Smooth muscle cell (in vitro differentiated cells): ENCODE measurements at regions not wholly inside any gene's neighbourhood (a gene's known extent, or its start where the extent isn't known, plus 50 kb on each side); places are given as distances from the start of the nearest gene placed in this dataset.

Source experiments
- DNase-seq: peaks from one replicate; lab custom pipeline; 2025; ENCODE audit not compliant: unreplicated experiment; lab: John Stamatoyannopoulos, UW
- H2AFZ ChIP-seq: fragments of 200-600 bp; sonication (generic); 2 replicates; pipeline ENCODE4 v1.6.0; 2016; ENCODE audit warnings: antibody characterized with exemption, low read depth, mild to moderate bottlenecking
- H3F3A ChIP-seq: fragments of 200-600 bp; sonication (generic); 2 replicates; pipeline ENCODE4 v1.6.0; 2017; ENCODE audit warnings: antibody characterized with exemption, low read depth
- H3K27ac ChIP-seq: fragments of 200-600 bp; sonication (generic); 2 replicates; pipeline ENCODE4 v1.5.1; 2016; ENCODE audit warnings: low read depth, mild to moderate bottlenecking
- H3K27me3 ChIP-seq: fragments of 200-600 bp; sonication (generic); 2 replicates; pipeline ENCODE4 v1.6.1; 2016; ENCODE audit warnings: low read depth, mild to moderate bottlenecking
- H3K36me3 ChIP-seq: fragments of 200-600 bp; sonication (generic); 2 replicates; pipeline ENCODE4 v1.5.1; 2016; ENCODE audit warnings: low read depth
- H3K4me1 ChIP-seq: fragments of 200-600 bp; sonication (generic); 2 replicates; pipeline ENCODE4 v1.5.1; 2016; ENCODE audit warnings: low read depth
- H3K4me2 ChIP-seq: fragments of 200-600 bp; sonication (generic); 2 replicates; pipeline ENCODE4 v1.6.0; 2016; ENCODE audit warnings: mild to moderate bottlenecking
- H3K4me3 ChIP-seq: fragments of 200-600 bp; sonication (generic); 2 replicates; pipeline ENCODE4 v1.5.1; 2016; ENCODE audit warnings: mild to moderate bottlenecking
- H3K79me2 ChIP-seq: fragments of 200-600 bp; sonication (generic); 2 replicates; pipeline ENCODE4 v1.6.0; 2016; ENCODE audit warnings: low read depth, mild to moderate bottlenecking
- H3K9ac ChIP-seq: fragments of 200-600 bp; sonication (generic); 2 replicates; pipeline ENCODE4 v1.6.0; 2016; ENCODE audit warnings: low read depth
- H3K9me3 ChIP-seq: fragments of 200-600 bp; sonication (generic); replicated peaks from 2 replicates; pipeline ENCODE4 v1.5.1; 2016; ENCODE audit warnings: low read depth
- H4K20me1 ChIP-seq: fragments of 200-600 bp; sonication (generic); 2 replicates; pipeline ENCODE4 v1.6.0; 2016; ENCODE audit warnings: low read depth
- CTCF ChIP-seq: fragments of 200-600 bp; sonication (generic); IDR thresholded peaks from 2 replicates; pipeline ENCODE4 v1.5.1; 2017; ENCODE audit warnings: borderline replicate concordance, mild to moderate bottlenecking, antibody characterized with exemption; ENCODE audit not compliant: insufficient read depth, poor library complexity, severe bottlenecking
- WGBS: methylation state at CpG from one replicate; pipeline ENCODE4 v1.1.7; 2016; ENCODE audit warnings: low lambda C conversion rate; 5-methylcytosine and 5-hydroxymethylcytosine counted together

GRCh38 chrX:4091046-4091760, 377.8 kb upstream of the PRKX start:
- Histone ChIP-seq H3K4me1 (peaks cover 6% of the 10 kb centered on the region), H3K27ac (peak overlapping the region; percentile 79), H3K79me2 (no peaks in the 10 kb centered on the region), H3K4me3 (no peak overlapping the region), H3K9me3 (no peaks in the 10 kb centered on the region), H3K4me2 (peak overlapping the region; percentile 52), H3K9ac (peak overlapping the region; percentile 44), H3K36me3 (no peaks in the 10 kb centered on the region), H3K27me3 (no peaks in the 10 kb centered on the region), H3F3A (no peaks in the 10 kb centered on the region), H4K20me1 (no peaks in the 10 kb centered on the region), H2AFZ (no peak overlapping the region)
- DNase-seq, result no peak
- 23% methylated on average over 6 of the region's 6 CpGs for WGBS
- no peak for TF ChIP-seq CTCF

DNA sequence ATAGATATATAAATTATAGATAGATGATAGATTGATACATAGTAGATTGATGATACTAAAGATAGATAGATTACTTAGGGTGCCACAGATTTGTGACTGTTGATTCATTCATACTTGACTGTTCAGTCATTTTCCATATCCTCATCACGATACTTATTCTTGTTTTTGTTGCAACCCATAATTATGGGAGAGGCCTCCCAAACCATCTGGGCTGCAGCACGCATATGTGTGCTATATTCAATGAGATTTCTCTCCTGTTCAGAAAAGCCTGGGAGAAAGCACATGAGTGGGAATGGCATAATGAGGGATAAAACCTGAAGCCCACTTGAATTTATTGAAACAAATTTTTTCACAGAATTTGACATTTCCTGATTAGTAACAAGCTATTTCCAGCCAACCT, 346.4 kb upstream of the PRKX start:
- 81% methylated on average over 2 of the region's 2 CpGs for WGBS
- DNase-seq, result no peak
- H3K79me2 ChIP-seq, result no peaks in the 10 kb centered on the region
- no peak overlapping the region for H2AFZ ChIP-seq
- no peak for TF ChIP-seq CTCF
- H3K4me2 ChIP-seq, result no peak overlapping the region
- H4K20me1 ChIP-seq, result no peaks in the 10 kb centered on the region
- no peak overlapping the region for H3K27ac ChIP-seq
- no peaks in the 10 kb centered on the region for H3K4me1 ChIP-seq
- H3K36me3 ChIP-seq, result no peaks in the 10 kb centered on the region
- no peaks in the 10 kb centered on the region for H3F3A ChIP-seq
- H3K4me3 ChIP-seq, result no peak overlapping the region
- no peak overlapping the region for H3K9ac ChIP-seq
- no peaks in the 10 kb centered on the region for H3K9me3 ChIP-seq
- no peaks in the 10 kb centered on the region for H3K27me3 ChIP-seq

- 82% methylated on average over 6 of the region's 6 CpGs for WGBS
- no peaks in the 10 kb centered on the region for H4K20me1 ChIP-seq
- H3K4me3 ChIP-seq, result no peak overlapping the region
- H3K4me2 ChIP-seq, result no peak overlapping the region
- H3K27ac ChIP-seq, result no peak overlapping the region
- H3K4me1 ChIP-seq, result no peaks in the 10 kb centered on the region
- TF ChIP-seq CTCF, result no peak
- H3K27me3 ChIP-seq, result no peaks in the 10 kb centered on the region
- no peaks in the 10 kb centered on the region for H3K9me3 ChIP-seq
- H3K36me3 ChIP-seq, result no peaks in the 10 kb centered on the region
- no peak for DNase-seq
- H3F3A ChIP-seq, result no peaks in the 10 kb centered on the region
- H2AFZ ChIP-seq, result no peak overlapping the region
- no peak overlapping the region for H3K9ac ChIP-seq
- no peaks in the 10 kb centered on the region for H3K79me2 ChIP-seq
Observed at GRCh38 chrX:4043951-4044350, 330.5 kb upstream of the PRKX start.

- no peaks in the 10 kb centered on the region for H3F3A ChIP-seq
- H3K27ac ChIP-seq, result no peak overlapping the region
- H3K9me3 ChIP-seq, result no peaks in the 10 kb centered on the region
- H3K4me1 ChIP-seq, result no peaks in the 10 kb centered on the region
- no peaks in the 10 kb centered on the region for H3K79me2 ChIP-seq
- no peaks in the 10 kb centered on the region for H3K36me3 ChIP-seq
- H3K4me2 ChIP-seq, result no peak overlapping the region
- 78% methylated on average over 2 of the region's 2 CpGs for WGBS
- no peaks in the 10 kb centered on the region for H3K27me3 ChIP-seq
- no peaks in the 10 kb centered on the region for H4K20me1 ChIP-seq
- DNase-seq, result no peak
- no peak for TF ChIP-seq CTCF
- no peak overlapping the region for H3K9ac ChIP-seq
- no peak overlapping the region for H3K4me3 ChIP-seq
- no peak overlapping the region for H2AFZ ChIP-seq
Observed at GRCh38 chrX:4035874-4036273, 322.4 kb upstream of the PRKX start.
